ENCODE measurements at regions not wholly inside any gene's neighbourhood (a gene's known extent, or its start where the extent isn't known, plus 50 kb on each side); places are given as distances from the start of the nearest gene placed in this dataset.

DNA sequence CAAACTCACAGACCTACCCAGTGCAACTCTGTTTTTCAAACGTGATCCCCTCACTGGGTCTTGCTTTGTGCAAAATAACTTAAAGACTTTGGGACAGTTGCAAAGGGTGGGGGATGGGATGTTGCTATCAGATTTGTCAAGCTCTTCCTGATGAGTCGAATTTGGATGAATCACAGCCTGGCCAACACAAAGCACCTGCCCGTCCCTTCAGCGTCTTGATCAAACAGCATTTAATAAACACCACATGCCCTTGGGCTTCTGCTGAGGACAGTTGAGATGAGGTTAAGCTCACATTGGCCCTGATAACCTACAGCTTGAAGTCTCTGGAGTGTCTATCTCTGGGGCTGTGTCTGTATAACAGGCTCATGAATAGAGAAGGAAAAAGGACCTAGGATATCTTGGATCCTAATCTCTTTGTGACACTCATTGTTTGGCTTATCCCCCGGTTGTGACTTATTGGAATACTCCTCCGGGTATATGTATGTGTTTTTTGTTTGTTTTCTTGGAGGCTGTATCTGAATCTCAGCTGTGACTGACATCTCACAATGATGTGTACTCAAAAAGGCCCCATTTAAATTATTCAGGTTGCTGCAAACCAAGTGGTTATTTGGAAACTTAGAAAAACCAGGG is 132.6 kb upstream of the NAMPT start:
- TF ChIP-seq POLR2AphosphoS5 (IDR thresholded peaks at IDR 0.05) (no peak), POLR2A (IDR thresholded peaks at IDR 0.05) (no peak), EP300 (IDR thresholded peaks at IDR 0.05) (no peak)
- TF ChIP-seq, protein P1, sequence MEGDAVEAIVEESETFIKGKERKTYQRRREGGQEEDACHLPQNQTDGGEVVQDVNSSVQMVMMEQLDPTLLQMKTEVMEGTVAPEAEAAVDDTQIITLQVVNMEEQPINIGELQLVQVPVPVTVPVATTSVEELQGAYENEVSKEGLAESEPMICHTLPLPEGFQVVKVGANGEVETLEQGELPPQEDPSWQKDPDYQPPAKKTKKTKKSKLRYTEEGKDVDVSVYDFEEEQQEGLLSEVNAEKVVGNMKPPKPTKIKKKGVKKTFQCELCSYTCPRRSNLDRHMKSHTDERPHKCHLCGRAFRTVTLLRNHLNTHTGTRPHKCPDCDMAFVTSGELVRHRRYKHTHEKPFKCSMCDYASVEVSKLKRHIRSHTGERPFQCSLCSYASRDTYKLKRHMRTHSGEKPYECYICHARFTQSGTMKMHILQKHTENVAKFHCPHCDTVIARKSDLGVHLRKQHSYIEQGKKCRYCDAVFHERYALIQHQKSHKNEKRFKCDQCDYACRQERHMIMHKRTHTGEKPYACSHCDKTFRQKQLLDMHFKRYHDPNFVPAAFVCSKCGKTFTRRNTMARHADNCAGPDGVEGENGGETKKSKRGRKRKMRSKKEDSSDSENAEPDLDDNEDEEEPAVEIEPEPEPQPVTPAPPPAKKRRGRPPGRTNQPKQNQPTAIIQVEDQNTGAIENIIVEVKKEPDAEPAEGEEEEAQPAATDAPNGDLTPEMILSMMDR (IDR thresholded peaks at IDR 0.05) = no peak

All from sigmoid colon (tissue), 4 donors.